NCI-H446 (cell line): ENCODE measurements at regions not wholly inside any gene's neighbourhood (a gene's known extent, or its start where the extent isn't known, plus 50 kb on each side); places are given as distances from the start of the nearest gene placed in this dataset.

Experiments
- DNase-seq, 2 experiments: peaks; one replicate each; lab custom pipeline; 2025; lab: John Stamatoyannopoulos, UW

DNA sequence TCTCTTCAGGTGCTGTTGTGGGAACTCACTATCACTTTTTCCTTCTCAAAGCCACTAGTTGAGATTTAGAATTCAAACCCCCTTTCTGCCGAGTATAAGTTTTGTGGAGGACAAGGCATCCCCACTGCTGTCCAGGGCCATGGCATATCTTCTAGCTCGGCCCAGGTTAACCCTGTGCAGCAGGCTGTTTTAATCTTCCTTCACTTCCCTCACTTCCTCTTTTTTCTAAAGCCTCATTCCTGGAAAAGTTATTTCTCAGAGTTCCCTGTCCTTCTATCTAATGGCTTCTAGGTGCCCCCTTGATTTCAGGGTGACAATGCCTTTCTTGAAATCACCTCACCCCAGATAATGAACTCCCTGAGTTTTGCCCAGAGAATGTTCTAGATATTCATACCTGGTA lies 222.3 kb downstream of the SNX10 start:
- DNase-seq = no peak

DNA sequence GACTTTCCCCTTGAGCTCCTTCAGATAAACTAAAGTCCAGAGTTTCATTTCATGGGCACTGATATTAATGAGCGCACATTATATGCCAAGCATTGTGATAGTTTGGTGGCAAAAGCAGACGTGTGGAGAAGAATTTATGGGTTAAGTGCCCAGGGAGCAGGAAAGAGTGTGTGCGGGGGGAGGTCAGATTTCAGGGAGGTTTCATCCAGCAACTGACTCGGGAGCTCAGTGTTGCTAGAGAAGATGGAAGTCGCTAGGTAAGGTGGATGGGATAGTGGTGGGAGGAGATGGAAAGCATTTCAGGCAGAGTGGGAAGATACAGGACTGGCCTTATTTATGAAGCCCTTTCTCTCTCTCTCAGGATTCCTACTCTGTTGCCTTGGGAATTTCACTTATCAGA lies 223.0 kb downstream of the SNX10 start:
- DNase-seq = no peak

DNA sequence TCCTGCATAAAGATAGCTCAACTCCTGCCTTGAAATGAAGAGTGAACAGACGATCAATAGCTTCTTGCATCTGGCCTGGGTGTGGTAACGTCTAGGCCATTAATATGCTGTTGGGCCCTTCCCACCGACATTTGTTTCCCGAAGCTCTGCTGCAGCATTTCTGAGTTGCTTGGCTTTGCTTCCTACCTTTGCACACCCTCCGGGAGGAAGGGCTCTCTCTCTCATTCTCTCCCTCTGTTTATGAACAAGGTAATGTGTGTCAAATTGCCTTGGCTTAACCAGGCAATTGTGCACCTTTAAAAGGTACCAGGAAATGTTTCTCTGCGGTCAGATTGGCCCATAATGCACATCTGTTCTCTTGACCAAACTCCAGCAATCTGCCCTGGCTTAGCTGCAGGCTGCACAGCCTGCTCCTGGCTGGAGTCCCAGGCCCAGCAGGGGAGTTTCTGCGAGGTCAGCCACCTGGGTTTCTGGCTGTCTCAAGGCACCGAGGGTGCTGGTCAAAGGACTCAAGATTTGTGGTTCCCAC lies 223.7 kb downstream of the SNX10 start:
- DNase-seq = peak; percentile 29 to 69

DNA sequence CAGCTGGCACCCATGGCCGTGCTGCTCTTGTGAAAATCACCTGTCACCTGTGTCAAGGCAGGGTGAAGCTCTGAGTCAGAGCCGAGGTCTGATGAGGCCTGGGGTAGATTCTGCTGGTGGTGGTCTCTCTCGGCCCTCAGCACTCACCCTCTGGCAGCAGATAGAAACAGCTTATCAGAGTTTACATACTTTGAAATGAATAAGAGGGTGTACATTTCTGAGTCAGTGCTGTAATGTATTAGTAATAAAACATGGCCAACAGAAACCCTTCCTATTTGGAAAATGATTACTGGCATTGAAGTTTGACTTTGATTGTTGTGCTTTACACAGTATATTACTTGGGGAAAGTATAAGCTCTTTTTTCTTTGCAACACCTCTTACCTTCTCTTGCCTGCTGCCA lies 228.8 kb downstream of the SNX10 start:
- DNase-seq = no peak

DNA sequence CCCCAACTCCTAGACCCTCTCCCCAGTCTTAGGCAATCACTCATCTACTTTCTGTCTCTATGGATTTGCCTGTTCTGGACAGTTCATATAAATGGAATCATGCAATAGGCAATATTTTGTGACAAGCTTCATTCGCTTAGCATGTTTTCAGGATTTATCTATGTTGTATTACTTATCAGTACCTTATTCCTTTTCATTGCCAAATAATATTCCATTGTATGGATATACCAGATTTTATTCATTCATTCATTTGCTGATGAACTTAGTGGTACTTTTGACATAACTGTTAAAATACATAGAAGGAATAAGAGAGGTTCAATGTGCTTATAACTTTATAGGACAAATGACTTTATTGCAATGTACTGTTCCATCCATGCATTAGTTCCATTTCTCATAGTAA lies 231.0 kb downstream of the SNX10 start:
- no peak for DNase-seq

DNA sequence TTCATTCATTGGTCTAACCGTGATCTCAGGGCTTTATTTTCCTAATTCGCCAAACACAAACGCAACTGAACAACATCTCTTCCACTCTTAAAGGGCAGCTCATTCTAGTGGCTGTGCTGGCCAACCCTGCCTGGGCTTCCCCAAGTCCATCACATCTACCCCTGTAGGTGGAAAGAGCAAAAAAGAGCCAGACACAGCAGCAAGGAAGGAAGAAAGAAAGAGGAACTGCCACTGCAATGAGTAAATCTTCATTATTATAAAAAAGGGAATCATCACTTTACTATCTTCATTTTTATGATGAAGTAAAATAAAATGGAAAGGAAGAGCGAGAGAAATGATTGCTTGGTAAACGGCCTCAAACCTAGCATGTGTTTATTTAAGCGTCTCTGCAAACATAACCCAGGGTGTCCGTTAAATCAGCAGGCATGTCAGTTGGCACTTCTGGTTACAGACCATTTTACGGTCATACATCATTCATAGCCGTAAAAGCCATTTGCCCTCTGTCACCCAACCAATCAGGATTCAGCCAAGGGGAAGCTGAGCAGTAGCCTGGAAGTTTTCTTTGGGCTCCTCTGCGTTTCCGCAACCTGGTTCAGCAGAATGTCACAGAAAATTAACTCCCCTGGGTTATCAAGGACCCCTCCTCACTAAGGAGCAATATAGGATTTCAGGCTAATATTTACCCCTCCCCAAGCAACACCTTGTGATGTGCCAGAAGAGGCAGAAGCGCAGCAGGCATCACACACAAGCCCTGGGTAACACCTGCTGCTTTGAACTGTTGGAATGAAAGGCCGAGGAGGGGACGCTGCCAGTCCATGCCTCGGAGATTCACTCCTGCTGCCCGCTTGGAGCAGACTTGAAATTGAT lies 234.0 kb downstream of the SNX10 start:
- DNase-seq = no peak

DNA sequence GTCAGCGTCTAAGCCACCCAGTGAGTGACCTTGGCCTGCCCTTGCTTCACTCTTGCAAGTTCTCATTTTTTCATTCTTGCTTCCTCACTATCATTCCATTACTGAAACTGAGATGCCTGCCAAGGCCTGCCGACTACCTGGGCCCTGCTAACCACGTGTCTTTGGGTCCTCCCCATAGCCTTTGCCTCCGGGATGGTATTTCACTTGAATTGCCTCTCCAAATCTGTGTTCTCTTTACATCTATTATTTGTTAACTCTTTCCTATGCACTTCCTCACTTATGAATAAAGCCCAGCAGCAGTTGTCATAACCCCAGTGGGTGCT lies 234.6 kb downstream of the SNX10 start:
- DNase-seq = no peak

DNA sequence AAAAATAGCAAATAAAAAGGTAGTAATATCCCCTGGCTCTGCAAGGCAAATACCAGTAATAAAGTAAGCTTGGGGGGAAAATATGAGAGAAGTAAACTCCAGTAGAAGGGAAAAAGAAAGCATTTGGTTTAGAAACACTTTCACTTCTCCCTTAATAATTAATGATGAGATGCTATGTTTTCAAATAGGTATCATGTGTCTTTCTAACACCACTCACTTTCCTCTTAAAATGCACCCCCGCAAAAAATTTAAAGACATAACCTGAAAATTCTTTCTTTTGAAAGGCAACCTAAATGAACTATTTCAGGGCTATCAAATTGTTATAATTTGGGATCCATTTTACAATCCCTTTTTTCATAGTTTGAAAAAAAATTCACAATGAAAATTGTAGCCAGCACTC lies 240.3 kb downstream of the SNX10 start:
- no peak for DNase-seq

DNA sequence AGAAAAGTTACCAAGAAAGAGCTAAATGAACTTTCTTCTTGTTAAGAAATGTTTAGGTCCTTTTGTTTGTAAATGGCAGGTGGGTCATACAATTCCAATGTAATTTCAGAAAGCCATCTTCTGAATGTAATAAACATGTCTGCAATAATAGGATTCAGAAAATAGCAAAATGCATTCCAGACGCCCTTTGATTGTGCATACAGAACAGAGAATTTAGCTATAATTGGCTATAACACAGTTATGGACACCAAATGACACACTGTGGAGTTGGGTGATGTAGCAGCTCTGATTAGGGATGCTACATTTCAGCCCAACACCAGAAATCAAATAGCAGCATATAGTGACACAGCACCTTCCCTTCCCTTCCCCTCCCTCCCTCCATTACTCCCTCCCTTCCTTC lies 240.8 kb downstream of the SNX10 start:
- no peak for DNase-seq

DNA sequence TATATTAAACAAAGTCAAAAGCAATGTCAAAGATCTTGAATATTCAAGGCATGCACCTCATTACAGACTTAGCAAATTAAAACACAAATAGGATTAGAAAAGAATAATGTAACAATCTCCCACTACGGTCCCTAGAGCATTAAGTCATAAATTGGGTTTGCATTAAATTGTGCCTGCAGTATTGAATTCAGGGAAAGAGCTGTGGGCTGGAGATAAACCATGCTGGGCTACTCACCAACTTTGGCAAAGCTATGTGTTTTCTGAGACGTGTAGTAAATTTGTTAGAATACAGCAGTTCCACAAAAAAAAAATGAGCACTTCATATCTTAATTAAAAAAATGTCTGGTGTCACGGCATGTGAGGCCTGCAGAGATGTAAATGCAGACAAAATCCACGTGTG lies 241.6 kb downstream of the SNX10 start:
- no peak for DNase-seq

DNA sequence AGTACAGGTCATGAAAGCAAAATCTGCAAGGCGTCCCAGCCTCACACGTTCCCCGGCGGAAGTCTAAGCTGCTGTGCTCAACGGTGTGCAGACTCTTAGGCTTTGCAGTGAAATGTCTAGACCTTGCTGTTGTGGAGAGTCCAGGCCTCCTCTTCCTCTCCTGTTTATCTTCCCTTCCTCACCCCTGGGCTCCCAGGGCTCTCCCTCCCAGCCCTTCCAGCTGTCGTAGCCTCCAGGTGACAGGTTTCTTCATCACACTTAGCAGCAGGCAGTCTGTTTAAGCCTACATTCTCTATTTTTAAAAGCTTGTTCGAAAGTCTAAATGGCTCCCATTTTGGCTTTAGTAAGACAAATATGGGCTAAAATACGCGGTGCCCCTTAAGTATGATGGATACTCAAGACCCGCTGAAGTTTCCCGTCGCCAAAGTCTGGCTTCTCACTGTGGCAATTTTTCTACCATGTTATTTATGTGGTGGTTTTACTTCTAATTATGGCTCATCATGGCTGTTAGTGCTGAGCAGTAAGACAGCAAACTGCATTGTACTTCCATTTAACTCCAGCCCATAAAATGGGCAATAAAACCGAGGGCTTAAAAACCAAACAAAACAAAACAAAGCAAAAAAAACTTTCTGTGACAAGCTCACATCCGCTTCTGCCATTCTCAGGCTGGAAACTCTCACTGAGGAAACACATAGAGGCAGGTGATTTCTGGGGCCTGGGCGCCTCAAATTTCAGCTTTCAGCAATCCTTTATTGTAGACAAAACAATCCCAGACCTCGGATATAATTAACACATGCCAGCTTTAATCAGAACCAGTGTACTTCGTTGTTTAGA lies 243.2 kb downstream of the SNX10 start:
- DNase-seq = no peak

DNA sequence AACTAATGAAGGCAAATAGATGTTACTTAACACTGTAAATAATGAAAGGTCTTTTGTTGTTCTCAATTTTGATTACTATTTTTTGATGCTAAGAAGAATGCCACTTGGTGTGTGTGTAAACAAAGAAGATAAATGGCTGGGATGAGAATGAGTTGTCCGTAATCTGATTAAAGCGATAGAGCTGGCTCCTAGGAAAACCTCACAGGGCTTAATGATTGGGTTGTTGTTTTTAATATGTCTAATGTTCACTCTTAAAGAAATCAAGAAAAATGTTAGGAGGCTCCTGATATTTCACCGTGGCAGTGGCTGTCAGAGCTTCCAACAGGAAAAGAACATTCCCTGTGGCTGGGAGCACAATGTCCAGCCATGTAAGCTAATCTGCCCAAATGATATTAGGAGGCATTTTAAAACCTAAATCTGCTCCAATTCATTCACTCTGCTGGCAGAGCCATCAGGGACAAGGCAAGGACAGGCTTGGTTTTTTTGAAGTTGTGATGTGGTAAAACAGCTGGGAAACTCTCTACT lies 243.9 kb downstream of the SNX10 start:
- no peak for DNase-seq

DNA sequence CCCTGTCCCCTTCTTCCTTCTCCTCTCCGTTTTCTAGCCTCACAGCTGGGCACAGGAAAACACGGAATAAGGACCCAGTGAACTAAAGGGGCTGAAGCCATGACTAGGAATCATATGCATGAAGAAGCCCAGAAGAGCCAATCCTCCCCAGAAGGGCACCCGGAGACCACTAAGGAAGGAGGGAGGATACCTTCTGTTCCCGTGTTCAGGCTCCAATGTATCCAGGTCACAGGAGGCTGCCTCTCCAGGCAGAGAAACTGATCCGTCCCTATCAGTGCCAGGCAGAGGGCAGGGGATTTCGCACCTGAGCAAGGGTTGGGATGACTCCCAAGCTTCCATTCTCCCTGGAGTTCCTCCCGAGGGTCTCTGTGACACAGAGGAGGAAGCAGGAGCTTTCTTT lies 246.6 kb downstream of the SNX10 start:
- no peak for DNase-seq

DNA sequence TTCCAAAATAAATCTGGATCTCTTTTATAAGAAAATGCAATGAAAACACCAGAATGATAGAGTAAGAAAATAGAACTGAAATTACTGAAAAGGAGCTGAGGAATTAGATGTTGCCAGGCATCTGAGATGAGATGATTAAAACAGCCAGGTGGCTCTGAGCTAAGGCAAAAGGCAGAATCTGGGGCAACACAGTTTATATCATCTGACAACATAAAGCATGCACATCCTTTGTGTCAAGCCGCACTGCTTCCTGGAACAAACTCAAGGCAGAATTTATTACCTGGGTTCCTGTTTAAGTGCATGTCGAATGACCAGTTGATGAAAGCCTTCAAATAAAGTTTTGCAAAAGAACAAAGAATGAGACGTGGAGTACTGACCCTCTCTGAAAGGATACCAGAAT lies 247.0 kb downstream of the SNX10 start:
- no peak for DNase-seq

DNA sequence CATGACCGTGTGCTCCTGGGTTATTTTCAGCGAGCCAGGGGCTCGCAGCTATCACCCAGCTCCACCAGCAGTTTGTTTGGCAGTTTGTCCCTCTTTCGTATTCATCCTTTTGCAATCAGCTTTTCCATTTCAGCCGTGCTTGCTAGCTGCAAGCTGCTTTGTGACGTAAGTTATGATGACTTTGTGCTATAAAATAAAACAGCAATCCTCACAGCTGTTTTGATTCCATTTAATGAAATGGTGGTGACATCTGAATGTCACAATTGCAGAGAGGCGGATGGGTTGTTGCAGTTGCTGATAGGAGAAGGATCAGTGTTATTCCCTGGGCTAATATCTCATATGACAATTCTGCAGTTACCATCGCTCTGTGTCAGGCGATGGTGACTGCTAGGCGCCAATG lies 251.7 kb downstream of the SNX10 start:
- no peak for DNase-seq

DNA sequence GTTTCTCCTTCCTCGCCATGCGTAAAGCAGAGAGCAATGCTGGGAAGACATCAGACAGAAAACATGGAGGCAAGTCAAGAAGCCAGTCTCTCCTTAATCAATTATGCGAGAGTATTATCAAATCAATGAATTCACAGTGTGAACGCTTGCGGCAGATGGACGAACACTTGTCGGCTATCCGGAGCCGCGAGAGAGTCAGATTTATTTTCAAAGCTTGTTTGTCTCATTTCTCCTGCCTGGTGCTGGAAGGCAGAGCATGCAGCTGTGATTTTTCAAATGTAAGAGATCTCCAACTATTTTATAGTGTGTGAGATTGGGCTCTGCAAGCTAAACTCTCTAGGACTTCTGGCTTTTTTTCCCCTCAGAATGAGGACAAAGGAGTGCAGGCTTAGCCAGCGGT lies 252.3 kb downstream of the SNX10 start:
- DNase-seq = no peak

DNA sequence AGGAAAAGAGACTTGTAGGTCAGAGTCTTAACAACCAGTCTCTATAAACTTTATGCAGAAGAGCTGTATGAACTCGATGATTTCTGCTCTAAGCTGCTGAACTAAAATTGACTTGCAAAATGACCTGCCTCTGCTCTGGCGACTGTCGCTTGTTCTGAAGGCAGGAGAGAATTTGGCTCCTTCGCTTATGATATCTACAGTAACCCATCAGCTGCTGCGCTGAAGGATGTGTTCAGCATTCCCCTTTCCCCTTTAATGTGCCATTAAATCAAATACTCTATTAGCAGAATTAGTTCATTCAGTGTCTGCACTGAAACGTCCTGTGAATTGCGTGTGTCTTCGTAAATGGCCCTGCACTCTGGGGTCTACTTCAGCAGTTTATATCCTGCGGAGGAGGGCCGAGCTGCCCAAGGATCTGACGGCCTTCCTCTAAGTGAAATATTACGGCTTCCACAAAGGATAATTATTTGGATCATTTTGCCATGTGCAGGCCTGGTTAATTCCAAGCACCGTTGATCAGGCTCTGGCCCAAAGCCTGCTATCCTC lies 254.9 kb downstream of the SNX10 start:
- no peak for DNase-seq

DNA sequence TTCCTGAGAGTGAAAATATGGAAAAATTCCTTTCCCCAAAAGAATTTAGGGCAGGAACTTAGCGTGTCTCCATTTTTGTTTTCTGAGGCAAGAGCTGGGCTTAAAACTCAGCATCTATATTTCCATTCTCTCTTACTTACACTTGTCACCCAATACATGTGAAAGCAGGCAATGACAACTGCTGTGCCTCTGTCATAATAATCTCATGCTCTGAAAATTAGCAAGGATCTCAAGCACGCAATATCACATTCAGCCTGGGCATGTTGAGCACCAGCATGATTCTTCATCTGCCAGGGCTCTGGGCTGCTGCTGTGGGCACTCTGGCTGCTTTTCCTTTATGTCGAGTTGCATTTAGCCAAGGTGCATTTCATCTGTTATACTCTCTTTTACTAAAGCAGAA lies 255.5 kb downstream of the SNX10 start:
- no peak for DNase-seq

DNA sequence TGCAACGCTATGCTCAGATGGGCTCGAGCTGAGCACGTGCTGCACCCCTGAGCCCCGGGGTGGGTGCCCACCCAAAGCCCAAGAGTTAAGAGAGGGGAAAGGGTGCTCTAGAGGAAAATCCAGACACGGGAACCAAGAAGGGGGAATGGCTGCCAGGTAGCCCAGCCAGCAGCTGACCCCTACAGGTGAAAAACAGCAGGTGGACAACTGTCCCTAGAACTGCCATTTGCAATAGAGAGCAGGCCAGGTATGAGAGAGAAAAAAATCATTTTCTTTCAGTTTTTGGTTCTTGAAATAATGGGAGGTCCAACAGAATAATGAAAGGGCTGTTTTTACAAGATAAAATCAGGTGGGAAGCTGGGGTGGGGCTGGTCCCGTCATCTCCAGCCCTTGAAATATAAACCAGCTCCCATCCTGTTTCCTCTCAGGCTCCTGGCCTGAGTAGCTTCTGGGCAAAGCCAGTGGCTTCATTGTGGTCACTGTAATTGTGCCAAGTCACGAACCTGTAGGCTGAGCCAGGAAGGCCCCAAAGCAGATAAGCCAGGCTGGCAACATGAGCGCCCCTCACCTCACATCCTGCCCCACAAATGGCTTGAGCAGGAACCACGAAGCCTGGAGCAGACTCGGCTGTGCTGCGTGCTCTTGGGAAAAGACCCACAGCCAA lies 257.8 kb downstream of the SNX10 start:
- no peak for DNase-seq

DNA sequence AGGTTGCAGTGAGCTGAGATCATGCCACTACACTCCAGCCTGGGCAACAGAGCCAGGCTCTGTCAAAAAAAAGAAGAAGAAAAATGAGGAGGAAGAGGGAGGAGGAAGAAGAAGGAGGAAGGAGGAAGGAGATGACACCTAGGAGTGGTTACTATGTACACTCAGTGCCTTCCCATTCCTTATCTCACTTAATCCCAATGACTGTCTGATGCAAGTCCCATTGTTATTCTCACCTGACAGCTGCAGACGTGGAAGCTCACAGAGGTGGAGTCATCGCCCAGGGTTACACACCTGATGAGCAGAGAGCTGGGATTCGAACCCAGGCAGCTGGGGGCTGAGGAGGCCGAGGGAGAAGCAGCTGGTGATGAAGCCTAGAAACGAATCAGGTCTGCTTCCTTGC lies 258.8 kb downstream of the SNX10 start:
- no peak for DNase-seq

DNA sequence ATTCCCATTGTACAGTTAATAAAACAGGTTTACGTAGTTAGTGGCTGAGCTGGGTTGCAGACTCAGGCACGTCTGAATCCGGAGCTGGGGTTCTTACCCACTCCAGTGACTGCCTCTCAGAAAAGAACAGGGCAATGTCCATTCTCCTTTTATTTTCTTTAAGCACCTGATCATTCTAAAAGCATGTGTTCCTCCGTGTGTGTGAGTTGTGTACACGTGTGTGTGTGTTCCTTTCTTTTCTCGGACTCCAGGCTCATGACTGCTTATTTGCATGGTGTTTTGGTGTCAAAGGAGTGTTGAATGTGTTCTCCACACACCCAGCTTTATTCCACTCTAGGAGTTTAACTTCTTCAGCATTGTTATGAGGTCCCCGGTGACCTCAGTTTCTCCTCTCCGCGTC lies 260.1 kb downstream of the SNX10 start:
- no peak for DNase-seq

DNA sequence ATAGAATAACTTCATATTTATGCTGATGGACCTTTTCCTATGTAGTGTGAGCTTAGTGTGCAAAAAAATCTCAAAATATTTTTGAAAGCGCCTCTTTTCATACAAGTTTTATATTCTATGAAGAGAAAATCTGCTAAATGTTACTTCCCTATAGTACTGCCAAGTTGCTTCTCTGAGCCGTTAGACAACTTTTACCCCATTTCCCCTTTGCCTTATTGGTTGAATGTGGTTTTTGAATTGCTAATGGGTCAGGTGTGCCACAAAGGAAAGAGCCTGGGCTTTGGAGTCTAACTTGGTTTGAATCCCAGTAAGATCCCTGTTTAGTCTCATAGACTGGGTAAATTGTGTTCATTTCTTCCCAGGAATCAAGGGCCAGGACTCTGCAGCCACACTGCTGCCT lies 261.5 kb downstream of the SNX10 start:
- no peak for DNase-seq
